Spinal cord (tissue), 9 donors: ENCODE measurements at regions not wholly inside any gene's neighbourhood (a gene's known extent, or its start where the extent isn't known, plus 50 kb on each side); places are given as distances from the start of the nearest gene placed in this dataset.
A peak's percentile ranks its signal among the peaks of the same experiment; 100 is the strongest.
"Not testable (repeated sequence)": the region's sequence is repeated elsewhere in the genome, so short reads cannot be mapped to it uniquely, and the experiment has no call there.

Experiments
- DNase-seq, 6 donors: peaks; one replicate each; pipeline versions ENCODE4 v3.0.0 to v3.0.0-alpha.2; 2013 to 2015; ENCODE audit warnings: low spot score in 6 of 6, low read depth in 4 of 6
- H3K27ac ChIP-seq: one replicate; pipeline ENCODE4 v1.5.1; 2013; ENCODE audit warnings: low read depth, low read length, control low read depth
- H3K27me3 ChIP-seq: one replicate; pipeline ENCODE4 v1.6.1; 2013; ENCODE audit warnings: low read length; ENCODE audit not compliant: control insufficient read depth, insufficient read depth
- H3K36me3 ChIP-seq: one replicate; pipeline ENCODE4 v1.6.1; 2013; ENCODE audit warnings: low read length; ENCODE audit not compliant: control insufficient read depth, insufficient read depth
- H3K4me1 ChIP-seq: one replicate; pipeline ENCODE4 v1.6.1; 2013; ENCODE audit warnings: low read length; ENCODE audit not compliant: control insufficient read depth, insufficient read depth
- H3K4me3 ChIP-seq: one replicate; pipeline ENCODE4 v1.5.1; 2013; ENCODE audit warnings: low read depth, low read length, control low read depth
- H3K9me3 ChIP-seq: one replicate; pipeline ENCODE4 v1.6.1; 2013; ENCODE audit warnings: low read length; ENCODE audit not compliant: control insufficient read depth, insufficient read depth
- WGBS: methylation state at CpG from one replicate; pipeline ENCODE4 v1.1.5; 2013; ENCODE audit warnings: missing lambda C conversion rate; ENCODE audit not compliant: insufficient coverage; 5-methylcytosine and 5-hydroxymethylcytosine counted together
- donor health status: healthy.

- H3K4me1 ChIP-seq, result no peaks in the 10 kb centered on the region
- no peaks in the 10 kb centered on the region for H3K27me3 ChIP-seq
- peak overlapping the region; percentile 6 for H3K27ac ChIP-seq
- WGBS, result 11% methylated on average over 1 of the region's 2 CpGs
- no peak overlapping the region for H3K4me3 ChIP-seq
- H3K36me3 ChIP-seq, result no peaks in the 10 kb centered on the region
- peak; percentile 45 to 91 (median 65) for DNase-seq
- H3K9me3 ChIP-seq, result peaks cover 10% of the 10 kb centered on the region
These were observed 57.3 kb upstream of the ADGRA3 start for GRCh38 chr4:22573198-22573597.

DNA sequence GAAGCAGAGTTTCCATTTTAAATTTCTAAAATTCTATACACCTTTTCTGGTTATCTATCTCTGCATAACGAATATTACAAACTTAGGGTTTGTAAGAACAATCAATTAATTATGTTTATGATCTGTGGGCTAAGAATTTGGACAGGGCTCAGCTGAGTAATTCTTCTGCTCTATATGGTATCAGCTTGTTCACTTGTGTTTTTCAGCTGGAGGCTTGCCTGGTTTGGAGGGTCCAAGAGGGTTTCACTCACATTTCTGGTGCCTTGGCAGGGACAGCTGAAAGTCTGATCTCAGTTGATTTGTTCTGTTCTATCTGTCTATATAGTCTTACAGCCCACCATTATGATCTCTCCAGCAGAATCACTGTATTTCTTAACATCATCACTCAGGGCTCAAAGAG is 57.8 kb upstream of the ADGRA3 start:
- Histone ChIP-seq H3K36me3 (no peaks in the 10 kb centered on the region), H3K4me1 (no peaks in the 10 kb centered on the region), H3K27me3 (no peaks in the 10 kb centered on the region), H3K27ac (peak overlapping the region; percentile 6), H3K4me3 (no peak overlapping the region), H3K9me3 (peaks cover 7% of the 10 kb centered on the region)
- peak in 2 of 6 donors; percentile 7 to 54 for DNase-seq
- WGBS, result no CpG with 5 or more reads among the region's 1 CpG

- H3K4me1 ChIP-seq, result no peaks in the 10 kb centered on the region
- peaks cover 4% of the 10 kb centered on the region for H3K9me3 ChIP-seq
- H3K27me3 ChIP-seq, result no peaks in the 10 kb centered on the region
- no peak for DNase-seq
- H3K36me3 ChIP-seq, result no peaks in the 10 kb centered on the region
- WGBS, result 84% methylated on average over 3 of the region's 3 CpGs
- no peak overlapping the region for H3K4me3 ChIP-seq
- H3K27ac ChIP-seq, result no peak overlapping the region
These were observed 58.6 kb upstream of the ADGRA3 start for GRCh38 chr4:22574424-22574823.

GRCh38 chr4:22574880-22575279 is 59.0 kb upstream of the ADGRA3 start:
- DNase-seq, result no peak
- Histone ChIP-seq H3K9me3 (peaks cover 2% of the 10 kb centered on the region), H3K4me3 (no peak overlapping the region), H3K4me1 (no peaks in the 10 kb centered on the region), H3K27ac (no peak overlapping the region), H3K36me3 (no peaks in the 10 kb centered on the region), H3K27me3 (no peaks in the 10 kb centered on the region)
- WGBS, result 100% methylated on average over 1 of the region's 1 CpG

DNA sequence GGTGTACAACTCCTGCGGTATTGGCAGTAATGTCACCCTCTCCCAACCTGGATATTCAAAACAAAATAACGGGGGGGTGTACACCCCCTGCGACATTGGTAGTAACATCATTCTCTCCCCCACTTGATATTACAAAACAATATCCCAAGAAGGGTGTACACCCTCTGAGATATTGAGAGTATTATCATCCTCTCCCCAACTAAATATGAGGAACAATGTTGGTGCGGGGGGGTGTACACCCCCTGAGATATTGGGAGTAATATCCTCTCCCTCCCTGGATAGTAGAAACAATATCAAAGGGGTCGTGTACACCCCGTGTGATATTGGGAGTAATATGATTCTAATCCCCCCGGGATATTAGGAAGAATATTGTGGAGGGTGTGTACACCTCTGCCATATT is 71.4 kb upstream of the ADGRA3 start:
- whole genome bisulfite sequencing, result no CpG with 5 or more reads among the region's 7 CpGs

DNA sequence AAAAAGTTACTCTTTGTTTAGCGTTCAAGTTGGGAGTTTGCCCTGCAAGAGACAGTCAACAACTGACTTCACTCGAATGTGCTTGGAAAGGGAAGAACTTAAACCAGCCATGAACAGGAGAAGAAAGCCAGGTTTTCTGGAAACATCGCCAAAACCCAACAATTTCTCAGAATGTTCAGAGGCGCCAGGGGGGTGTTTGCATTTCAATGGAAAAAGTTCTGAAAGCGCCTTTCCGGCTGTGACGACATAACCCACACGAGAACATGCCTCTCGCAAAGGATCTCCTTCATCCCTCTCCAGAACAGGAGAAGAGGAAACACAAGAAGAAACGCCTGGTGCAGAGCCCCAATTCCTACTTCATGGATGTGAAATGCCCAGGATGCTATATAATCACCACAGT is 78.1 kb upstream of the ADGRA3 start:
- H3K27ac ChIP-seq, result no peak overlapping the region
- H3K4me1 ChIP-seq, result no peaks in the 10 kb centered on the region
- WGBS, result 100% methylated on average over 1 of the region's 10 CpGs

More for the DNA sequence above, 71.4 kb upstream of the ADGRA3 start:
- no peak for DNase-seq
- no peak overlapping the region for H3K27ac ChIP-seq
- H3K4me1 ChIP-seq, result no peaks in the 10 kb centered on the region
- H3K36me3 ChIP-seq, result no peaks in the 10 kb centered on the region
- H3K9me3 ChIP-seq, result no peaks in the 10 kb centered on the region
- no peak overlapping the region for H3K4me3 ChIP-seq
- H3K27me3 ChIP-seq, result no peaks in the 10 kb centered on the region

GRCh38 chr4:22595684-22596083 is 79.8 kb upstream of the ADGRA3 start:
- Histone ChIP-seq H3K9me3 (no peaks in the 10 kb centered on the region), H3K4me1 (no peaks in the 10 kb centered on the region), H3K36me3 (no peaks in the 10 kb centered on the region), H3K27me3 (no peaks in the 10 kb centered on the region), H3K27ac (no peak overlapping the region), H3K4me3 (no peak overlapping the region)
- no peak for DNase-seq
- 94% methylated on average over 3 of the region's 3 CpGs for WGBS

More for the DNA sequence above, 78.1 kb upstream of the ADGRA3 start:
- Histone ChIP-seq H3K27me3 (no peaks in the 10 kb centered on the region), H3K4me3 (no peak overlapping the region), H3K9me3 (no peaks in the 10 kb centered on the region), H3K36me3 (no peaks in the 10 kb centered on the region)
- DNase-seq, result no peak

GRCh38 chr4:22596409-22596808 is 80.5 kb upstream of the ADGRA3 start:
- no peaks in the 10 kb centered on the region for H3K27me3 ChIP-seq
- H3K4me3 ChIP-seq, result no peak overlapping the region
- no peaks in the 10 kb centered on the region for H3K4me1 ChIP-seq
- H3K36me3 ChIP-seq, result no peaks in the 10 kb centered on the region
- DNase-seq, result no peak
- no CpG with 5 or more reads among the region's 2 CpGs for WGBS
- no peak overlapping the region for H3K27ac ChIP-seq
- H3K9me3 ChIP-seq, result no peaks in the 10 kb centered on the region

GRCh38 chr4:22597471-22597870 is 81.6 kb upstream of the ADGRA3 start:
- no peaks in the 10 kb centered on the region for H3K4me1 ChIP-seq
- H3K27ac ChIP-seq, result no peak overlapping the region
- WGBS, result 90% methylated on average over 3 of the region's 5 CpGs
- H3K27me3 ChIP-seq, result no peaks in the 10 kb centered on the region
- no peaks in the 10 kb centered on the region for H3K9me3 ChIP-seq
- no peak for DNase-seq
- no peak overlapping the region for H3K4me3 ChIP-seq
- no peaks in the 10 kb centered on the region for H3K36me3 ChIP-seq

GRCh38 chr4:22598113-22599047 is 82.5 kb upstream of the ADGRA3 start:
- not testable (repeated sequence) for H3K4me1 ChIP-seq, H3K4me3 ChIP-seq, H3K27me3 ChIP-seq, H3K27ac ChIP-seq, H3K36me3 ChIP-seq, H3K9me3 ChIP-seq, DNase-seq
- WGBS, result 100% methylated on average over 5 of the region's 8 CpGs
